AG09309 (cell line): ENCODE measurements at regions not wholly inside any gene's neighbourhood (a gene's known extent, or its start where the extent isn't known, plus 50 kb on each side); places are given as distances from the start of the nearest gene placed in this dataset.

Experiments used
- DNase-seq: peaks from one replicate; pipeline ENCODE4 v3.0.0-alpha.2; 2010; ENCODE audit warnings: low read depth
- H3K4me3 ChIP-seq: 2 replicates; pipeline ENCODE4 v1.5.1; 2011; ENCODE audit warnings: mild to moderate bottlenecking, low read depth, low read length, moderate library complexity; ENCODE audit not compliant: control insufficient read depth
- CTCF ChIP-seq: IDR thresholded peaks from 2 replicates; pipeline ENCODE4 v1.5.1; 2011; ENCODE audit warnings: mild to moderate bottlenecking, low read depth, low read length, inconsistent platforms; ENCODE audit not compliant: insufficient read depth, control insufficient read depth; ENCODE audit errors: missing control alignments

- no peak for TF ChIP-seq CTCF
- H3K4me3 ChIP-seq, result no peak overlapping the region
- no peak for DNase-seq
Observed at GRCh38 chr9:107631788-107632187, 142.2 kb upstream of the KLF4 start.

- DNase-seq, result no peak
- no peak for TF ChIP-seq CTCF
- no peak overlapping the region for H3K4me3 ChIP-seq
Observed at GRCh38 chr9:107630156-107630555, 140.6 kb upstream of the KLF4 start.

GRCh38 chr9:107628444-107628843, 138.9 kb upstream of the KLF4 start:
- no peak for TF ChIP-seq CTCF
- DNase-seq, result no peak
- H3K4me3 ChIP-seq, result no peak overlapping the region

GRCh38 chr9:107627781-107628180, 138.2 kb upstream of the KLF4 start:
- H3K4me3 ChIP-seq, result no peak overlapping the region
- TF ChIP-seq CTCF, result no peak
- DNase-seq, result no peak

- no peak overlapping the region for H3K4me3 ChIP-seq
- no peak for DNase-seq
- TF ChIP-seq CTCF, result no peak
Observed at GRCh38 chr9:107626118-107626517, 136.5 kb upstream of the KLF4 start.

GRCh38 chr9:107625383-107625984, 135.9 kb upstream of the KLF4 start:
- no peak overlapping the region for H3K4me3 ChIP-seq
- no peak for DNase-seq
- TF ChIP-seq CTCF, result no peak

GRCh38 chr9:107624234-107624948, 134.8 kb upstream of the KLF4 start:
- no peak overlapping the region for H3K4me3 ChIP-seq
- no peak for TF ChIP-seq CTCF
- DNase-seq, result no peak
